Breast epithelium (tissue), 3 donors: ENCODE measurements at regions not wholly inside any gene's neighbourhood (a gene's known extent, or its start where the extent isn't known, plus 50 kb on each side); places are given as distances from the start of the nearest gene placed in this dataset.

Source experiments
- POLR2A ChIP-seq: fragments of 450-650 bp; IDR thresholded peaks from one replicate; pipeline ENCODE4 v1.6.1; 2016; ENCODE audit warnings: antibody characterized with exemption, mild to moderate bottlenecking, moderate library complexity
- TF ChIP-seq, protein P1 (sequence below), 3 donors: fragments of 450-650 bp; IDR thresholded peaks; one replicate each; pipeline ENCODE4 v1.5.1; 2016 to 2017; ENCODE audit warnings: antibody characterized with exemption in 3 of 3, mild to moderate bottlenecking in 3 of 3, moderate library complexity in 3 of 3

- TF ChIP-seq, protein P1, sequence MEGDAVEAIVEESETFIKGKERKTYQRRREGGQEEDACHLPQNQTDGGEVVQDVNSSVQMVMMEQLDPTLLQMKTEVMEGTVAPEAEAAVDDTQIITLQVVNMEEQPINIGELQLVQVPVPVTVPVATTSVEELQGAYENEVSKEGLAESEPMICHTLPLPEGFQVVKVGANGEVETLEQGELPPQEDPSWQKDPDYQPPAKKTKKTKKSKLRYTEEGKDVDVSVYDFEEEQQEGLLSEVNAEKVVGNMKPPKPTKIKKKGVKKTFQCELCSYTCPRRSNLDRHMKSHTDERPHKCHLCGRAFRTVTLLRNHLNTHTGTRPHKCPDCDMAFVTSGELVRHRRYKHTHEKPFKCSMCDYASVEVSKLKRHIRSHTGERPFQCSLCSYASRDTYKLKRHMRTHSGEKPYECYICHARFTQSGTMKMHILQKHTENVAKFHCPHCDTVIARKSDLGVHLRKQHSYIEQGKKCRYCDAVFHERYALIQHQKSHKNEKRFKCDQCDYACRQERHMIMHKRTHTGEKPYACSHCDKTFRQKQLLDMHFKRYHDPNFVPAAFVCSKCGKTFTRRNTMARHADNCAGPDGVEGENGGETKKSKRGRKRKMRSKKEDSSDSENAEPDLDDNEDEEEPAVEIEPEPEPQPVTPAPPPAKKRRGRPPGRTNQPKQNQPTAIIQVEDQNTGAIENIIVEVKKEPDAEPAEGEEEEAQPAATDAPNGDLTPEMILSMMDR (IDR thresholded peaks at IDR 0.05), result no peak
- no peak for TF ChIP-seq POLR2A
Observed at GRCh38 chr20:11671015-11671511, 246.6 kb upstream of the BTBD3 start.
